Liver (tissue), 8 donors: ENCODE measurements at regions not wholly inside any gene's neighbourhood (a gene's known extent, or its start where the extent isn't known, plus 50 kb on each side); places are given as distances from the start of the nearest gene placed in this dataset.

Source experiments
- DNase-seq: peaks from one replicate; pipeline ENCODE4 v3.0.0-alpha.2; 2017; ENCODE audit warnings: low spot score
- H3K27ac ChIP-seq, 2 donors: one replicate each; pipeline ENCODE4 v1.7.0; 2013; ENCODE audit warnings: inconsistent platforms in 2 of 2, low read length in 2 of 2, control low read depth in 1 of 2, low read depth in 1 of 2, mild to moderate bottlenecking in 1 of 2
- H3K27me3 ChIP-seq, 4 donors: one replicate each; pipeline versions ENCODE4 v1.6.1 to v1.7.0; 2013; ENCODE audit warnings: low read length in 3 of 4, inconsistent platforms in 1 of 4, mild to moderate bottlenecking in 1 of 4, moderate library complexity in 1 of 4; ENCODE audit not compliant: control insufficient read depth in 4 of 4, insufficient read depth in 4 of 4
- H3K36me3 ChIP-seq, 4 donors: one replicate each; pipeline versions ENCODE4 v1.6.1 to v1.7.0; 2013; ENCODE audit warnings: low read length in 3 of 4, mild to moderate bottlenecking in 3 of 4, low read depth in 1 of 4, moderate library complexity in 1 of 4; ENCODE audit not compliant: control insufficient read depth in 4 of 4, insufficient read depth in 3 of 4
- H3K4me1 ChIP-seq, 4 donors: one replicate each; pipeline versions ENCODE4 v1.6.1 to v1.7.0; 2013; ENCODE audit warnings: low read length in 3 of 4, mild to moderate bottlenecking in 3 of 4, moderate library complexity in 1 of 4; ENCODE audit not compliant: control insufficient read depth in 4 of 4, insufficient read depth in 4 of 4
- H3K4me3 ChIP-seq, 3 donors: one replicate each; pipeline versions ENCODE4 v1.6.1 to v1.7.0; 2013; ENCODE audit warnings: low read length in 3 of 3, control low read depth in 1 of 3, low read depth in 1 of 3, mild to moderate bottlenecking in 1 of 3
- H3K9ac ChIP-seq, 2 donors: one replicate each; pipeline ENCODE4 v1.7.0; 2013; ENCODE audit warnings: low read length in 2 of 2, mild to moderate bottlenecking in 2 of 2, moderate library complexity in 2 of 2, control low read depth in 1 of 2, low read depth in 1 of 2
- H3K9me3 ChIP-seq, 4 donors: one replicate each; pipeline versions ENCODE4 v1.6.1 to v1.7.0; 2013; ENCODE audit warnings: low read length in 3 of 4; ENCODE audit not compliant: control insufficient read depth in 4 of 4
- CTCF ChIP-seq: fragments of 150-350 bp; IDR thresholded peaks from 2 replicates; pipeline ENCODE4 v1.5.1; 2017; ENCODE audit warnings: improper control_type of control experiment, low read depth, low read length; ENCODE audit not compliant: missing input control
- EGR1 ChIP-seq, 2 donors: IDR thresholded peaks; 2 replicates each; pipeline ENCODE4 v1.6.1; 2016 to 2018; ENCODE audit warnings: antibody characterized with exemption in 2 of 2, low read depth in 2 of 2
- FOXA1 ChIP-seq: IDR thresholded peaks from 2 replicates; pipeline ENCODE4 v1.6.1; 2016; ENCODE audit warnings: antibody characterized with exemption
- FOXA2 ChIP-seq: IDR thresholded peaks from 2 replicates; pipeline ENCODE4 v1.6.1; 2016; ENCODE audit warnings: antibody characterized with exemption
- GABPA ChIP-seq, 2 donors: IDR thresholded peaks in 1 of 2; conservative IDR thresholded peaks in 1 of 2; 2 replicates each; pipeline ENCODE4 v1.6.1; 2016; ENCODE audit warnings: antibody characterized with exemption in 2 of 2, mild to moderate bottlenecking in 1 of 2, moderate library complexity in 1 of 2
- HNF4A ChIP-seq, 2 donors: conservative IDR thresholded peaks; 2 replicates each; pipeline ENCODE4 v1.6.1; 2016; ENCODE audit warnings: antibody characterized with exemption in 2 of 2, mild to moderate bottlenecking in 2 of 2
- HNF4G ChIP-seq: IDR thresholded peaks from 2 replicates; pipeline ENCODE4 v1.6.1; 2016; ENCODE audit warnings: antibody characterized with exemption
- JUND ChIP-seq, 2 donors: IDR thresholded peaks; 2 replicates each; pipeline ENCODE4 v1.6.1; 2016; ENCODE audit warnings: antibody characterized with exemption in 2 of 2
- NR2F2 ChIP-seq: IDR thresholded peaks from 2 replicates; pipeline ENCODE4 v1.6.1; 2016; ENCODE audit warnings: antibody characterized with exemption
- RAD21 ChIP-seq, 2 donors: IDR thresholded peaks; 2 replicates each; pipeline ENCODE4 v1.6.1; 2016; ENCODE audit warnings: antibody characterized with exemption in 2 of 2, mild to moderate bottlenecking in 2 of 2
- REST ChIP-seq: IDR thresholded peaks from 2 replicates; pipeline ENCODE4 v1.6.1; 2016; ENCODE audit warnings: antibody characterized with exemption, mild to moderate bottlenecking
- RXRA ChIP-seq, 2 donors: IDR thresholded peaks; 2 replicates each; pipeline ENCODE4 v1.6.1; 2017 to 2018; ENCODE audit warnings: antibody characterized with exemption in 2 of 2, mild to moderate bottlenecking in 1 of 2
- SP1 ChIP-seq: IDR thresholded peaks from 2 replicates; pipeline ENCODE4 v1.6.1; 2018; ENCODE audit warnings: antibody characterized with exemption, mild to moderate bottlenecking
- TAF1 ChIP-seq: conservative IDR thresholded peaks from 2 replicates; pipeline ENCODE4 v1.6.1; 2016; ENCODE audit warnings: antibody characterized with exemption, mild to moderate bottlenecking
- YY1 ChIP-seq: IDR thresholded peaks from 2 replicates; pipeline ENCODE4 v1.6.1; 2016; ENCODE audit warnings: antibody characterized with exemption, mild to moderate bottlenecking
- WGBS: extraction: QIAGEN DNeasy Blood & Tissue Kit; methylation state at CpG from one replicate; pipeline ENCODE4 v1.1.7; 2013; 5-methylcytosine and 5-hydroxymethylcytosine counted together
- TF ChIP-seq, protein P1 (sequence below): IDR thresholded peaks from 2 replicates; pipeline ENCODE4 v1.6.1; 2016; ENCODE audit warnings: antibody characterized with exemption
- donor health status: healthy.
- donor health status: healthy.
- donor health status: healthy.
- donor health status: healthy.
- donor health status: healthy.

- 93% methylated on average over 9 of the region's 9 CpGs for WGBS
These were observed 209.5 kb upstream of the KIAA1217 start for GRCh38 chr10:23999445-23999844.

DNA sequence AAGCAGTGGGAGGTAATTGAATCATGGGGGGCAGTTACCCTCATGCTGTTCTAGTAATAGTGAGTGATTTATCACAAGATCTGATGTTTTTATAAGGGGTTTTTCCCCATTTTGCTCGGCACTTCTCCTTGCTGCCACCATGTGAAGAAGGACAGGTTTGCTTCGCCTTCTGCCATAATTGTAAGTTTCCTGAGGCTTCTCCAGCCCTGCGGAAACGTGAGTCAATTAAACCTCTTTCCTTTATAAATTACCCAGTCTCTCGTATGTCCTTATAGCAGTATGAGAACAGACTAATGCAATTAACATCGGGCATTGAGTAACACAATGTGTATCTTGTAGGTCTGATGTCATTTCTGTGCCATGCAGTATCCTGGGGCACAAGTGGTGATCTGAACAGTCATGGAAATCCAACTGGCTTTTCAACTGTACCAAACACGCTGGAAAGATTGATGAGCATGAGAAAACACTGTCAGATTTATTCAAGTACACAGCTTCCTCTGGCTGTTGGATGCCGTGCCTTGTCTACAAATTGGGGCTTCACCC, 208.6 kb upstream of the KIAA1217 start:
- no peak for DNase-seq
- Histone ChIP-seq H3K4me3 (no peak overlapping the region), H3K27ac (no peak overlapping the region), H3K36me3 (no peaks in the 10 kb centered on the region), H3K27me3 (peaks cover 0 to 2% (median 0%) of the 10 kb centered on the region in 4 donors), H3K9me3 (no peaks in the 10 kb centered on the region), H3K9ac (no peak overlapping the region), H3K4me1 (no peaks in the 10 kb centered on the region)
- 81% methylated on average over 8 of the region's 8 CpGs for WGBS
- TF ChIP-seq TAF1 (no peak), RAD21 (IDR thresholded peaks at IDR 0.05) (no peak), JUND (IDR thresholded peaks at IDR 0.05) (no peak), YY1 (no peak), GABPA (IDR thresholded peaks at IDR 0.05 in 1 of 2, conservative IDR thresholded peaks at IDR 0.05 in 1 of 2) (no peak), REST (no peak), HNF4A (conservative IDR thresholded peaks at IDR 0.05) (no peak), EGR1 (IDR thresholded peaks at IDR 0.05; ENCODE audit: low read depth in 2 of 2) (no peak), HNF4G (no peak), NR2F2 (no peak), SP1 (no peak)

More at GRCh38 chr10:23999445-23999844, 209.5 kb upstream of the KIAA1217 start:
- H3K9ac ChIP-seq = no peak overlapping the region
- no peak overlapping the region for H3K4me3 ChIP-seq
- no peaks in the 10 kb centered on the region for H3K36me3 ChIP-seq
- H3K4me1 ChIP-seq = no peaks in the 10 kb centered on the region
- no peak for TF ChIP-seq NR2F2
- TF ChIP-seq HNF4A (conservative IDR thresholded peaks at IDR 0.05) = no peak
- no peak for TF ChIP-seq EGR1 (IDR thresholded peaks at IDR 0.05; ENCODE audit: low read depth in 2 of 2)
- TF ChIP-seq RAD21 (IDR thresholded peaks at IDR 0.05) = no peak
- H3K27ac ChIP-seq = no peak overlapping the region
- no peak for DNase-seq
- H3K27me3 ChIP-seq = no peaks in the 10 kb centered on the region
- no peaks in the 10 kb centered on the region for H3K9me3 ChIP-seq

DNA sequence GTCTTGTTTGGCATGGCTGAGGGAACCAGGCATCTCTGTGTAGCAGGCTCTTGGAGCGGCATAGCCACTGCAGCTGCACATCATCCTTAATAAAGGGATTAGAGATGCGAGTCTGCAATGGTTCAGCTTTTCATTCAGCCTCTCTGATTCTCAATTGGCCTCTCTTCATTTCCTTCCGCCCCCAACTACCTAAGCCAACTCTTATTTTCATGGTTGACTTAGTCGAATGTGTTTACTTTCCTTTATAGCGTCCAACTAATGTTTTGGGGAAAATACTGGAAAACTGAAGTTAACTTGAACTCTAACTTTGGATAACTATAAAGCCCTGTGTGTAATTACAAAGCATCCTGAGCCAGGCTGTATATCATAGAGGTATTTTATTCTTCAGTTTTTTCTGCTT, 202.2 kb upstream of the KIAA1217 start:
- no peak overlapping the region for H3K4me3 ChIP-seq
- H3K9me3 ChIP-seq = no peaks in the 10 kb centered on the region
- no peak for DNase-seq
- H3K36me3 ChIP-seq = no peaks in the 10 kb centered on the region
- H3K27ac ChIP-seq = no peak overlapping the region
- no peaks in the 10 kb centered on the region for H3K4me1 ChIP-seq
- 84% methylated on average over 5 of the region's 5 CpGs for WGBS
- H3K27me3 ChIP-seq = peaks cover 0 to 5% (median 2%) of the 10 kb centered on the region in 4 donors
- H3K9ac ChIP-seq = no peak overlapping the region
- TF ChIP-seq TAF1 (no peak), SP1 (no peak), YY1 (no peak), FOXA1 (no peak), GABPA (IDR thresholded peaks at IDR 0.05 in 1 of 2, conservative IDR thresholded peaks at IDR 0.05 in 1 of 2) (no peak), HNF4A (conservative IDR thresholded peaks at IDR 0.05) (no peak), RXRA (IDR thresholded peaks at IDR 0.05) (no peak), JUND (IDR thresholded peaks at IDR 0.05) (no peak), EGR1 (IDR thresholded peaks at IDR 0.05; ENCODE audit: low read depth in 2 of 2) (no peak), CTCF (no peak), NR2F2 (no peak), REST (no peak), FOXA2 (no peak), HNF4G (no peak), RAD21 (IDR thresholded peaks at IDR 0.05) (no peak)
- TF ChIP-seq, protein P1, sequence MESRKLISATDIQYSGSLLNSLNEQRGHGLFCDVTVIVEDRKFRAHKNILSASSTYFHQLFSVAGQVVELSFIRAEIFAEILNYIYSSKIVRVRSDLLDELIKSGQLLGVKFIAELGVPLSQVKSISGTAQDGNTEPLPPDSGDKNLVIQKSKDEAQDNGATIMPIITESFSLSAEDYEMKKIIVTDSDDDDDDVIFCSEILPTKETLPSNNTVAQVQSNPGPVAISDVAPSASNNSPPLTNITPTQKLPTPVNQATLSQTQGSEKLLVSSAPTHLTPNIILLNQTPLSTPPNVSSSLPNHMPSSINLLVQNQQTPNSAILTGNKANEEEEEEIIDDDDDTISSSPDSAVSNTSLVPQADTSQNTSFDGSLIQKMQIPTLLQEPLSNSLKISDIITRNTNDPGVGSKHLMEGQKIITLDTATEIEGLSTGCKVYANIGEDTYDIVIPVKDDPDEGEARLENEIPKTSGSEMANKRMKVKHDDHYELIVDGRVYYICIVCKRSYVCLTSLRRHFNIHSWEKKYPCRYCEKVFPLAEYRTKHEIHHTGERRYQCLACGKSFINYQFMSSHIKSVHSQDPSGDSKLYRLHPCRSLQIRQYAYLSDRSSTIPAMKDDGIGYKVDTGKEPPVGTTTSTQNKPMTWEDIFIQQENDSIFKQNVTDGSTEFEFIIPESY = no peak
